SK-N-SH (cell line): ENCODE measurements at regions not wholly inside any gene's neighbourhood (a gene's known extent, or its start where the extent isn't known, plus 50 kb on each side); places are given as distances from the start of the nearest gene placed in this dataset.

Experiments
- CTCF ChIA-PET: fragments of 300-600, 350-600 bp; formaldehyde crosslinking; extraction: SDS; loops from one replicate; lab custom pipeline; 2021; lab: Yijun Ruan, JAX
- POLR2A ChIA-PET: fragments of 350-600 bp; sonication (Branson Sonifier 250); formaldehyde crosslinking; extraction: SDS; loops from one replicate; lab custom pipeline; 2020; ENCODE audit warnings: antibody characterized with exemption, inconsistent platforms; lab: Yijun Ruan, JAX
- DNase-seq: peaks from one replicate; pipeline ENCODE4 v3.0.0; 2012
- H2AFZ ChIP-seq: fragments of 200-600 bp; sonication (generic); 2 replicates; pipeline ENCODE4 v1.8.1; 2016; ENCODE audit warnings: antibody characterized with exemption, mild to moderate bottlenecking, low read depth
- H3F3A ChIP-seq: fragments of 200-600 bp; sonication (generic); replicated peaks from 2 replicates; pipeline ENCODE3; 2016; ENCODE audit warnings: antibody characterized with exemption, mild to moderate bottlenecking; ENCODE audit not compliant: insufficient read depth
- H3K27ac ChIP-seq, 2 experiments: fragments of 200-500 bp in 1 of 2; fragments of 200-600 bp in 1 of 2; sonication (Bioruptor generic) in 1 of 2; sonication (generic), shearing (Covaris generic) in 1 of 2; 2 replicates each; pipeline versions ENCODE4 v1.5.1 to v1.6.1; 2014 to 2016; ENCODE audit warnings: low read depth in 2 of 2, inconsistent platforms in 1 of 2, low read length in 1 of 2, mild to moderate bottlenecking in 1 of 2, mixed read lengths in 1 of 2
- H3K27me3 ChIP-seq: fragments of 200-600 bp; sonication (generic), shearing (Covaris generic); 2 replicates; pipeline ENCODE4 v1.6.1; 2016; ENCODE audit warnings: mixed run types; ENCODE audit not compliant: insufficient read depth
- H3K36me3 ChIP-seq, 2 experiments: fragments of 200-500 bp in 1 of 2; fragments of 200-600 bp in 1 of 2; sonication (Bioruptor generic) in 1 of 2; sonication (generic) in 1 of 2; replicated peaks in 1 of 2; 2 replicates each; pipeline versions ENCODE3 to v1.5.1; 2014 to 2016; ENCODE audit warnings: low read length in 1 of 2, mild to moderate bottlenecking in 1 of 2; ENCODE audit not compliant: insufficient read depth in 2 of 2, control insufficient read depth in 1 of 2
- H3K4me1 ChIP-seq, 2 experiments: fragments of 200-500 bp in 1 of 2; fragments of 200-600 bp in 1 of 2; sonication (Bioruptor generic) in 1 of 2; sonication (generic), shearing (Covaris generic) in 1 of 2; 2 replicates each; pipeline versions ENCODE4 v1.5.1 to v1.6.1; 2014 to 2016; ENCODE audit warnings: low read depth in 1 of 2, low read length in 1 of 2, mixed run types in 1 of 2; ENCODE audit not compliant: insufficient read depth in 2 of 2, control insufficient read depth in 1 of 2
- H3K4me2 ChIP-seq: fragments of 200-600 bp; sonication (generic), shearing (Covaris generic); 2 replicates; pipeline ENCODE4 v1.6.1; 2017; ENCODE audit warnings: mixed run types
- H3K4me3 ChIP-seq, 2 experiments: fragments of 200-500 bp in 1 of 2; fragments of 200-600 bp in 1 of 2; sonication (Bioruptor generic) in 1 of 2; sonication (generic), shearing (Covaris generic) in 1 of 2; 2 replicates each; pipeline versions ENCODE4 v1.5.1 to v1.8.1; 2014 to 2016; ENCODE audit warnings: low read depth in 2 of 2, inconsistent platforms in 1 of 2, low read length in 1 of 2, mild to moderate bottlenecking in 1 of 2, mixed read lengths in 1 of 2, moderate library complexity in 1 of 2
- H3K79me2 ChIP-seq: fragments of 200-600 bp; sonication (generic); 2 replicates; pipeline ENCODE4 v1.8.1; 2017; ENCODE audit warnings: mild to moderate bottlenecking; ENCODE audit not compliant: insufficient read depth
- H3K9ac ChIP-seq: fragments of 200-600 bp; sonication (generic); 2 replicates; pipeline ENCODE4 v1.6.1; 2017; ENCODE audit warnings: mixed run types
- H3K9me2 ChIP-seq: fragments of 200-600 bp; sonication (generic); 2 replicates; pipeline ENCODE4 v1.6.1; 2017; ENCODE audit warnings: mixed run types
- H3K9me3 ChIP-seq: fragments of 200-600 bp; sonication (generic); 2 replicates; pipeline ENCODE4 v1.6.1; 2017; ENCODE audit warnings: mixed run types, mild to moderate bottlenecking, moderate library complexity
- H4K20me1 ChIP-seq: fragments of 200-600 bp; sonication (generic); 2 replicates; pipeline ENCODE4 v1.6.1; 2017; ENCODE audit warnings: mild to moderate bottlenecking, mixed run types; ENCODE audit not compliant: insufficient read depth
- CTCF ChIP-seq: fragments of 200-600 bp; sonication (generic); IDR thresholded peaks from 2 replicates; pipeline ENCODE4 v1.6.1; 2017; ENCODE audit warnings: antibody characterized with exemption, mild to moderate bottlenecking, moderate library complexity
- ELF1 ChIP-seq: IDR thresholded peaks from 2 replicates; pipeline ENCODE4 v1.4.0; 2012
- EZH2phosphoT487 ChIP-seq: fragments of 200-600 bp; sonication (generic); IDR thresholded peaks from 2 replicates; pipeline ENCODE4 v1.6.1; 2017; ENCODE audit warnings: low read depth, mixed run types, mild to moderate bottlenecking, antibody characterized with exemption, moderate library complexity, borderline replicate concordance
- GABPA ChIP-seq: IDR thresholded peaks from 2 replicates; pipeline ENCODE4 v1.4.0; 2012; ENCODE audit warnings: low read depth, mild to moderate bottlenecking
- JUND ChIP-seq: IDR thresholded peaks from 2 replicates; pipeline ENCODE4 v1.4.0; 2012
- MAX ChIP-seq: IDR thresholded peaks from 2 replicates; pipeline ENCODE4 v1.4.0; 2012; ENCODE audit warnings: low read depth
- MEF2A ChIP-seq: IDR thresholded peaks from 2 replicates; pipeline ENCODE4 v1.4.0; 2012; ENCODE audit warnings: low read depth, borderline replicate concordance
- MXI1 ChIP-seq: IDR thresholded peaks from 2 replicates; pipeline ENCODE4 v1.6.1; 2012; ENCODE audit warnings: mild to moderate bottlenecking, low read depth, low read length, improper control_type of control experiment
- NFIC ChIP-seq: IDR thresholded peaks from 2 replicates; pipeline ENCODE4 v1.4.0; 2012; ENCODE audit warnings: borderline replicate concordance
- POLR2AphosphoS5 ChIP-seq: IDR thresholded peaks from 2 replicates; pipeline ENCODE4 v1.6.1; 2012; ENCODE audit warnings: low read depth, low read length
- RAD21 ChIP-seq: IDR thresholded peaks from 2 replicates; pipeline ENCODE4 v1.6.1; 2012; ENCODE audit warnings: mild to moderate bottlenecking, low read length
- RCOR1 ChIP-seq: fragments of 150-350 bp; IDR thresholded peaks from 2 replicates; pipeline ENCODE4 v1.6.1; 2017; ENCODE audit warnings: antibody characterized with exemption, low read length
- RXRA ChIP-seq: IDR thresholded peaks from 2 replicates; pipeline ENCODE4 v1.4.0; 2012; ENCODE audit warnings: low read depth, mild to moderate bottlenecking, borderline replicate concordance
- SIN3A ChIP-seq: IDR thresholded peaks from 2 replicates; pipeline ENCODE4 v1.6.1; 2012; ENCODE audit warnings: low read depth, mild to moderate bottlenecking, low read length, moderate library complexity, borderline replicate concordance
- SMC3 ChIP-seq: IDR thresholded peaks from 2 replicates; pipeline ENCODE4 v1.6.1; 2012; ENCODE audit warnings: low read depth, low read length, improper control_type of control experiment
- TCF12 ChIP-seq: IDR thresholded peaks from 2 replicates; pipeline ENCODE4 v1.4.0; 2012
- TEAD4 ChIP-seq: IDR thresholded peaks from 2 replicates; pipeline ENCODE4 v1.4.0; 2012; ENCODE audit warnings: mild to moderate bottlenecking, borderline replicate concordance; ENCODE audit not compliant: insufficient read depth
- USF1 ChIP-seq: IDR thresholded peaks from 2 replicates; pipeline ENCODE4 v1.4.0; 2012; ENCODE audit warnings: low read depth, borderline replicate concordance
- YY1 ChIP-seq: IDR thresholded peaks from 2 replicates; pipeline ENCODE4 v1.4.0; 2012; ENCODE audit warnings: low read depth, mild to moderate bottlenecking
- WGBS: methylation state at CpG from one replicate; pipeline ENCODE4 v1.1.6; 2017; ENCODE audit warnings: low lambda C conversion rate; 5-methylcytosine and 5-hydroxymethylcytosine counted together

- no peak for DNase-seq
- 5% methylated on average over 2 of the region's 2 CpGs for WGBS
- Histone ChIP-seq H3K4me1 (no peaks in the 10 kb centered on the region), H3K9ac (no peak overlapping the region), H4K20me1 (no peaks in the 10 kb centered on the region), H3K27ac (no peak overlapping the region), H3K9me3 (no peaks in the 10 kb centered on the region; the same call in 1 of the 2 replicates), H3K79me2 (no peaks in the 10 kb centered on the region), H2AFZ (no peak overlapping the region), H3K9me2 (no peaks in the 10 kb centered on the region), H3K4me2 (no peak overlapping the region), H3K27me3 (no peaks in the 10 kb centered on the region), H3K4me3 (no peak overlapping the region), H3K36me3 (no peaks in the 10 kb centered on the region), H3F3A (no peaks in the 10 kb centered on the region)
- POLR2A ChIA-PET, result no interaction called here
- CTCF ChIA-PET, result no interaction called here
- TF ChIP-seq POLR2AphosphoS5, result no peak
- no peak for TF ChIP-seq MEF2A
- TF ChIP-seq JUND, result no peak
- no peak for TF ChIP-seq EZH2phosphoT487
- no peak for TF ChIP-seq RAD21
- TF ChIP-seq YY1, result no peak
- no peak for TF ChIP-seq GABPA
- TF ChIP-seq MAX, result no peak
Observed at GRCh38 chr14:81802341-81802740, 268.7 kb upstream of the SEL1L start.

GRCh38 chr14:81805785-81806184 is 272.1 kb upstream of the SEL1L start:
- ChIA-PET POLR2A (no interaction called here), CTCF (no interaction called here)
- H2AFZ ChIP-seq, result no peak overlapping the region

More at GRCh38 chr14:81805785-81806184, 272.1 kb upstream of the SEL1L start:
- H3K79me2 ChIP-seq, result no peaks in the 10 kb centered on the region
- no peak for DNase-seq
- no peaks in the 10 kb centered on the region for H3K27me3 ChIP-seq
- H3K27ac ChIP-seq, result no peak overlapping the region
- H3K9ac ChIP-seq, result no peak overlapping the region
- H3K4me2 ChIP-seq, result no peak overlapping the region
- no peak overlapping the region for H3K4me3 ChIP-seq
- no peaks in the 10 kb centered on the region for H3K36me3 ChIP-seq
- no peaks in the 10 kb centered on the region for H3K4me1 ChIP-seq
- H3K9me3 ChIP-seq, result no peaks in the 10 kb centered on the region; the same call in 1 of the 2 replicates
- no peaks in the 10 kb centered on the region for H4K20me1 ChIP-seq
- H3F3A ChIP-seq, result no peaks in the 10 kb centered on the region
- H3K9me2 ChIP-seq, result no peaks in the 10 kb centered on the region
- 0% methylated on average over 2 of the region's 2 CpGs for WGBS
- TF ChIP-seq CTCF, result no peak
- TF ChIP-seq TCF12, result no peak
- TF ChIP-seq ELF1, result no peak
- TF ChIP-seq GABPA, result no peak
- TF ChIP-seq SIN3A, result no peak
- no peak for TF ChIP-seq SMC3
- TF ChIP-seq RCOR1, result no peak
- no peak for TF ChIP-seq MXI1
- no peak for TF ChIP-seq RXRA
- TF ChIP-seq USF1, result no peak
- no peak for TF ChIP-seq RAD21
- no peak for TF ChIP-seq TEAD4
- no peak for TF ChIP-seq NFIC
